SU-DHL-6 (cell line): ENCODE measurements at regions not wholly inside any gene's neighbourhood (a gene's known extent, or its start where the extent isn't known, plus 50 kb on each side); places are given as distances from the start of the nearest gene placed in this dataset.

Experiments used
- H2AFZ ChIP-seq: fragments of 200-600 bp; sonication (generic); 2 replicates; pipeline ENCODE4 v1.6.1; 2014; ENCODE audit warnings: low read depth, mild to moderate bottlenecking, moderate library complexity, mixed read lengths, antibody characterized with exemption, low read length; ENCODE audit not compliant: severe bottlenecking
- H3F3A ChIP-seq: fragments of 200-600 bp; shearing (Covaris generic); 2 replicates; pipeline ENCODE4 v1.6.0; 2016; ENCODE audit warnings: antibody characterized with exemption, mild to moderate bottlenecking; ENCODE audit not compliant: insufficient read depth
- H3K27ac ChIP-seq: fragments of 200-600 bp; sonication (generic); 2 replicates; pipeline ENCODE4 v1.5.1; 2016; ENCODE audit warnings: low read depth, mild to moderate bottlenecking, low read length, moderate library complexity, mixed read lengths
- H3K27me3 ChIP-seq: fragments of 200-600 bp; sonication (generic), shearing (Covaris generic); 2 replicates; pipeline ENCODE4 v1.6.0; 2014; ENCODE audit warnings: mild to moderate bottlenecking, low read length
- H3K36me3 ChIP-seq: fragments of 200-600 bp; sonication (generic); 2 replicates; pipeline ENCODE4 v1.6.1; 2014; ENCODE audit warnings: mild to moderate bottlenecking, low read length, mixed read lengths
- H3K4me2 ChIP-seq: fragments of 300-600, 200-600 bp; shearing (Covaris generic), sonication (generic); 2 replicates; pipeline ENCODE4 v1.6.0; 2014; ENCODE audit warnings: low read length, low read depth, mild to moderate bottlenecking; ENCODE audit not compliant: poor library complexity, severe bottlenecking
- H3K4me3 ChIP-seq: fragments of 200-600 bp; sonication (generic); 2 replicates; pipeline ENCODE4 v1.5.1; 2014; ENCODE audit warnings: antibody characterized with exemption, low read length, mild to moderate bottlenecking, mixed read lengths; ENCODE audit not compliant: insufficient read depth, poor library complexity, severe bottlenecking
- H3K79me2 ChIP-seq: fragments of 200-600 bp; sonication (generic); 2 replicates; pipeline ENCODE4 v1.6.1; 2014; ENCODE audit warnings: mild to moderate bottlenecking, low read length, moderate library complexity; ENCODE audit not compliant: insufficient read depth
- H3K9ac ChIP-seq: fragments of 200-600 bp; sonication (generic); 2 replicates; pipeline ENCODE4 v1.7.0; 2014; ENCODE audit warnings: mild to moderate bottlenecking, low read length
- H3K9me2 ChIP-seq: fragments of 200-600 bp; sonication (generic); replicated peaks from 2 replicates; pipeline ENCODE4 v1.6.1; 2014; ENCODE audit warnings: low read length; ENCODE audit not compliant: insufficient read depth
- H3K9me3 ChIP-seq: fragments of 200-600 bp; sonication (generic); 2 replicates; pipeline ENCODE4 v1.6.1; 2014; ENCODE audit warnings: low read length, mixed read lengths; ENCODE audit not compliant: insufficient read depth
- H4K20me1 ChIP-seq: fragments of 200-600 bp; sonication (generic); 2 replicates; pipeline ENCODE4 v1.6.1; 2014; ENCODE audit warnings: low read depth, mild to moderate bottlenecking, antibody characterized with exemption, low read length, moderate library complexity, mixed read lengths
- CTCF ChIP-seq: fragments of 200-600 bp; sonication (generic); IDR thresholded peaks from one replicate; pipeline ENCODE4 v1.5.1; 2017; ENCODE audit warnings: antibody characterized with exemption, mild to moderate bottlenecking, low read length, moderate library complexity; ENCODE audit not compliant: insufficient read depth, poor library complexity, severe bottlenecking
- EZH2phosphoT487 ChIP-seq: fragments of 200-600 bp; sonication (generic), shearing (Covaris generic); conservative IDR thresholded peaks from 2 replicates; pipeline ENCODE4 v1.6.1; 2018; ENCODE audit warnings: mild to moderate bottlenecking, antibody characterized with exemption, low read length, moderate library complexity, mixed read lengths

DNA sequence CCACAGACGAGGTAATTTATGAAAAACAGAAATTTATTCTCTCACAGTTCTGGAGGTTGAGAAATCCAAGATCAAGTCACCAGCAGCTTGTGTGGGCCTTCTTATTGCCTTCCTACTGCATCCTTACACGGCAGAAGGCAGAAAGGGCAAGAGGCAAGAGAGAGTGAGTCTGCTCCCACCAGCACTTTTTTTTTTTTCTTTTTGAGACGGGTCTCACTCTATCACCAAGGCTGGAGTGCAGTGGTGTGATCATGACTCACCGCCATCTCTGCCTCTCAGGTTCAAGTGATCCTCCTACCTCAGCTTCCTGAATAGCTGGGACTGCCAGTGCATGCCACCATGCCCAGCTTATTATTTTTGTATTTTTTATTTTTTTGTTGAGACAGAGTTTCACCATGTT is 78.5 kb upstream of the HK2 start:
- Histone ChIP-seq H3K9me2 (no peaks in the 10 kb centered on the region), H3K27ac (no peak overlapping the region), H3K4me2 (no peak overlapping the region), H3F3A (no peaks in the 10 kb centered on the region), H3K9ac (no peak overlapping the region), H3K79me2 (no peaks in the 10 kb centered on the region), H2AFZ (no peak overlapping the region), H3K27me3 (no peaks in the 10 kb centered on the region), H3K9me3 (no peaks in the 10 kb centered on the region), H3K36me3 (no peaks in the 10 kb centered on the region), H3K4me3 (no peak overlapping the region), H4K20me1 (no peaks in the 10 kb centered on the region)
- TF ChIP-seq CTCF (no peak), EZH2phosphoT487 (no peak)

DNA sequence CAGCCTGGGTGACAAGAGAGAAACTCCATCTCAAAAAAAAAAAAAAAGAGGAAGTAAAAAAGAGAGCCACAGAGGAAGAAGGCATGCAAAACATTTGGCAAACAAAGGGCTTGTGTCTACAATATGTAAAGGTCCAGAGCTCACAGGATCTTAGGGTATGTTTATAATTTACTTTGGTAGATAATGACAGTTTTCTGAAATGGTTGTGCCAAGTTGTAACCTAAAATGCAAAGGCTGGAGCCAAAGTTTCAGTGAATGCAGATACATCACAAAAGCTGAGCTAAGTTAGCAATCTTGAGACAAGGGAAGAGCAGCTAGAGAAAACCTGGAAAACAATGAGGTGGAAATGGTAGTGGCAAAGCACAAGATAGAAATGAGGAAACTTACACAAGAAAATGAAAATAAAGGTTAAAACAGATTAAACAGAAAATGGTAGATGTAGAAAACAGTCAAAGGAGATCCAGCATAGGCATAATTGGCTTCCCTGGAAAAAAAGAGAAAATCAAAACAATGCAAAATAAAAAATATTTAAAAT is 77.5 kb upstream of the HK2 start:
- H3K27me3 ChIP-seq, result no peaks in the 10 kb centered on the region
- no peak overlapping the region for H3K4me3 ChIP-seq
- H3K27ac ChIP-seq, result no peak overlapping the region
- TF ChIP-seq CTCF, result no peak
- TF ChIP-seq EZH2phosphoT487, result no peak
- no peaks in the 10 kb centered on the region for H4K20me1 ChIP-seq
- H2AFZ ChIP-seq, result no peak overlapping the region
- H3K9me2 ChIP-seq, result no peaks in the 10 kb centered on the region
- no peaks in the 10 kb centered on the region for H3K79me2 ChIP-seq
- H3K9ac ChIP-seq, result no peak overlapping the region
- no peaks in the 10 kb centered on the region for H3F3A ChIP-seq
- peak overlapping the region; percentile 9 for H3K4me2 ChIP-seq
- H3K36me3 ChIP-seq, result no peaks in the 10 kb centered on the region
- no peaks in the 10 kb centered on the region for H3K9me3 ChIP-seq

- Histone ChIP-seq H3K9ac (no peak overlapping the region), H3K9me3 (no peaks in the 10 kb centered on the region), H3K36me3 (no peaks in the 10 kb centered on the region), H3F3A (no peaks in the 10 kb centered on the region), H3K9me2 (no peaks in the 10 kb centered on the region), H3K4me2 (no peak overlapping the region), H3K27me3 (no peaks in the 10 kb centered on the region), H4K20me1 (no peaks in the 10 kb centered on the region), H3K27ac (no peak overlapping the region), H3K79me2 (no peaks in the 10 kb centered on the region), H3K4me3 (no peak overlapping the region), H2AFZ (no peak overlapping the region)
- no peak for TF ChIP-seq EZH2phosphoT487
- no peak for TF ChIP-seq CTCF
Measured at GRCh38 chr2:74759986-74760385, 73.9 kb upstream of the HK2 start.
